ENCODE measurements at regions not wholly inside any gene's neighbourhood (a gene's known extent, or its start where the extent isn't known, plus 50 kb on each side); places are given as distances from the start of the nearest gene placed in this dataset.
"Not testable (repeated sequence)": the region's sequence is repeated elsewhere in the genome, so short reads cannot be mapped to it uniquely, and the experiment has no call there.

GRCh38 chr5:96101358-96102089 lies 139.9 kb upstream of the ELL2 start:
- in situ Hi-C loops (cut with HindIII; ENCODE audit: low sequenced_read_pairs) = no loop called here
- no peak for DNase-seq (ENCODE audit: low read depth)
- H3K4me3 ChIP-seq (ENCODE audit: low read depth, low read length) = no peak overlapping the region
- TF ChIP-seq CTCF (IDR thresholded peaks at IDR 0.05; ENCODE audit: low read depth, low read length, missing control alignments) = no peak

- DNase-seq (ENCODE audit: low read depth); in situ Hi-C loops (cut with HindIII; ENCODE audit: low sequenced_read_pairs); H3K4me3 ChIP-seq (ENCODE audit: low read depth, low read length): not testable (repeated sequence)
These were observed 135.8 kb upstream of the ELL2 start for GRCh38 chr5:96097488-96097887.

- TF ChIP-seq CTCF (IDR thresholded peaks at IDR 0.05; ENCODE audit: low read depth, low read length, missing control alignments) = no peak
These were observed 135.1 kb upstream of the ELL2 start for GRCh38 chr5:96096724-96097123.

GRCh38 chr5:96094904-96095303 lies 133.3 kb upstream of the ELL2 start:
- in situ Hi-C loops (cut with HindIII; ENCODE audit: low sequenced_read_pairs) = no loop called here
- no peak overlapping the region for H3K4me3 ChIP-seq (ENCODE audit: low read depth, low read length)
- no peak for DNase-seq (ENCODE audit: low read depth)
- TF ChIP-seq CTCF (IDR thresholded peaks at IDR 0.05; ENCODE audit: low read depth, low read length, missing control alignments) = no peak

More at GRCh38 chr5:96096724-96097123, 135.1 kb upstream of the ELL2 start:
- DNase-seq (ENCODE audit: low read depth) = no peak
- H3K4me3 ChIP-seq (ENCODE audit: low read depth, low read length) = no peak overlapping the region
- in situ Hi-C loops (cut with HindIII; ENCODE audit: low sequenced_read_pairs) = no loop called here

- in situ Hi-C loops (cut with HindIII; ENCODE audit: low sequenced_read_pairs) = no loop called here
- TF ChIP-seq CTCF (IDR thresholded peaks at IDR 0.05; ENCODE audit: low read depth, low read length, missing control alignments) = no peak
- DNase-seq (ENCODE audit: low read depth) = no peak
These were observed 132.3 kb upstream of the ELL2 start for GRCh38 chr5:96093890-96094381.

GRCh38 chr5:96093340-96093739 lies 131.7 kb upstream of the ELL2 start:
- no peak for TF ChIP-seq CTCF (IDR thresholded peaks at IDR 0.05; ENCODE audit: low read depth, low read length, missing control alignments)
- no peak for DNase-seq (ENCODE audit: low read depth)
- H3K4me3 ChIP-seq (ENCODE audit: low read depth, low read length) = no peak overlapping the region
- in situ Hi-C loops (cut with HindIII; ENCODE audit: low sequenced_read_pairs) = no loop called here

More at GRCh38 chr5:96093890-96094381, 132.3 kb upstream of the ELL2 start:
- H3K4me3 ChIP-seq (ENCODE audit: low read depth, low read length) = no peak overlapping the region

- no peak for DNase-seq (ENCODE audit: low read depth)
- in situ Hi-C loops (cut with HindIII; ENCODE audit: low sequenced_read_pairs) = no loop called here
- no peak for TF ChIP-seq CTCF (IDR thresholded peaks at IDR 0.05; ENCODE audit: low read depth, low read length, missing control alignments)
- H3K4me3 ChIP-seq (ENCODE audit: low read depth, low read length) = no peak overlapping the region
These were observed 130.2 kb upstream of the ELL2 start for GRCh38 chr5:96091874-96092273.

Measured in astrocyte of the cerebellum (primary cell).